ENCODE measurements at regions not wholly inside any gene's neighbourhood (a gene's known extent, or its start where the extent isn't known, plus 50 kb on each side); places are given as distances from the start of the nearest gene placed in this dataset.
"Not testable (repeated sequence)": the region's sequence is repeated elsewhere in the genome, so short reads cannot be mapped to it uniquely, and the experiment has no call there.

GRCh38 chr3:177800561-177800960 is 603.3 kb upstream of the TBL1XR1 start:
- no peak overlapping the region for H3K4me3 ChIP-seq (ENCODE audit: low read depth, low read length)
- DNase-seq (ENCODE audit: low read depth), result no peak
- TF ChIP-seq CTCF (IDR thresholded peaks at IDR 0.05; ENCODE audit: low read depth, low read length, missing control alignments), result no peak

- no peak overlapping the region for H3K4me3 ChIP-seq (ENCODE audit: low read depth, low read length)
- DNase-seq (ENCODE audit: low read depth), result no peak
- TF ChIP-seq CTCF (IDR thresholded peaks at IDR 0.05; ENCODE audit: low read depth, low read length, missing control alignments), result no peak
These were observed 605.0 kb upstream of the TBL1XR1 start for GRCh38 chr3:177802151-177802900.

- no peak for TF ChIP-seq CTCF (IDR thresholded peaks at IDR 0.05; ENCODE audit: low read depth, low read length, missing control alignments)
- DNase-seq (ENCODE audit: low read depth), result no peak
- no peak overlapping the region for H3K4me3 ChIP-seq (ENCODE audit: low read depth, low read length)
These were observed 606.2 kb upstream of the TBL1XR1 start for GRCh38 chr3:177803500-177803899.

- TF ChIP-seq CTCF (IDR thresholded peaks at IDR 0.05; ENCODE audit: low read depth, low read length, missing control alignments), result no peak
- H3K4me3 ChIP-seq (ENCODE audit: low read depth, low read length), result no peak overlapping the region
- no peak for DNase-seq (ENCODE audit: low read depth)
These were observed 606.8 kb upstream of the TBL1XR1 start for GRCh38 chr3:177804032-177804431.

GRCh38 chr3:177804646-177805045 is 607.4 kb upstream of the TBL1XR1 start:
- no peak for DNase-seq (ENCODE audit: low read depth)
- H3K4me3 ChIP-seq (ENCODE audit: low read depth, low read length), result no peak overlapping the region
- no peak for TF ChIP-seq CTCF (IDR thresholded peaks at IDR 0.05; ENCODE audit: low read depth, low read length, missing control alignments)

- H3K4me3 ChIP-seq (ENCODE audit: low read depth, low read length), result no peak overlapping the region
- no peak for DNase-seq (ENCODE audit: low read depth)
- TF ChIP-seq CTCF (IDR thresholded peaks at IDR 0.05; ENCODE audit: low read depth, low read length, missing control alignments), result no peak
These were observed 610.0 kb upstream of the TBL1XR1 start for GRCh38 chr3:177807150-177807875.

GRCh38 chr3:177808928-177809478 is 611.7 kb upstream of the TBL1XR1 start:
- not testable (repeated sequence) for DNase-seq (ENCODE audit: low read depth)

More at GRCh38 chr3:177808928-177809478, 611.7 kb upstream of the TBL1XR1 start:
- not testable (repeated sequence) for H3K4me3 ChIP-seq (ENCODE audit: low read depth, low read length)

Data from GM12864 (cell line).